H1 (cell line): ENCODE measurements at regions not wholly inside any gene's neighbourhood (a gene's known extent, or its start where the extent isn't known, plus 50 kb on each side); places are given as distances from the start of the nearest gene placed in this dataset.

ENCODE experiments used
- ATF2 ChIP-seq: IDR thresholded peaks from 2 replicates; pipeline ENCODE4 v1.6.1; 2012; ENCODE audit warnings: low read length, inconsistent platforms
- BCL11A ChIP-seq, 2 experiments: IDR thresholded peaks; one replicate each; pipeline ENCODE4 v1.6.1; 2011; ENCODE audit warnings: low read depth in 2 of 2, low read length in 2 of 2, mild to moderate bottlenecking in 2 of 2
- CBX5 ChIP-seq: fragments of 300-800, 300-1000 bp; sonication (generic); IDR thresholded peaks from 2 replicates; pipeline ENCODE4 v1.7.1; 2016; ENCODE audit warnings: antibody characterized with exemption, low read length, low read depth
- CHD2 ChIP-seq: IDR thresholded peaks from 2 replicates; pipeline ENCODE4 v1.6.1; 2012; ENCODE audit warnings: low read length, improper control_type of control experiment
- GTF2F1 ChIP-seq: IDR thresholded peaks from 2 replicates; pipeline ENCODE4 v1.6.1; 2012; ENCODE audit warnings: low read depth, low read length, improper control_type of control experiment, borderline replicate concordance
- JUN ChIP-seq: IDR thresholded peaks from 2 replicates; pipeline ENCODE4 v1.6.1; 2011; ENCODE audit warnings: low read depth, mild to moderate bottlenecking, improper control_type of control experiment, low read length
- PHF8 ChIP-seq: fragments of 200-600 bp; sonication (generic); conservative IDR thresholded peaks from 2 replicates; pipeline ENCODE4 v1.7.1; 2012; ENCODE audit warnings: low read depth, mild to moderate bottlenecking, inconsistent platforms, low read length, moderate library complexity
- RBBP5 ChIP-seq: IDR thresholded peaks from 2 replicates; pipeline ENCODE4 v1.7.1; 2012; ENCODE audit warnings: low read depth, mild to moderate bottlenecking, inconsistent platforms, low read length, moderate library complexity, borderline replicate concordance
- SP4 ChIP-seq: IDR thresholded peaks from 2 replicates; pipeline ENCODE4 v1.6.1; 2012; ENCODE audit warnings: low read length, inconsistent platforms
- USF2 ChIP-seq: IDR thresholded peaks from 2 replicates; pipeline ENCODE4 v1.6.1; 2011; ENCODE audit warnings: low read length, improper control_type of control experiment

- no peak for TF ChIP-seq ATF2
- TF ChIP-seq CBX5, result no peak
- TF ChIP-seq GTF2F1, result no peak
- no peak for TF ChIP-seq CHD2
- no peak for TF ChIP-seq SP4
- no peak for TF ChIP-seq BCL11A (IDR thresholded peaks at IDR 0.05; ENCODE audit: low read depth in 2 of 2, low read length in 2 of 2)
- no peak for TF ChIP-seq JUN
- no peak for TF ChIP-seq RBBP5
- TF ChIP-seq PHF8, result no peak
- TF ChIP-seq USF2, result no peak
Measured at GRCh38 chr13:59447031-59447430, 716.7 kb downstream of the DIAPH3 start (continued).
